Mesendoderm (in vitro differentiated cells): ENCODE measurements at regions not wholly inside any gene's neighbourhood (a gene's known extent, or its start where the extent isn't known, plus 50 kb on each side); places are given as distances from the start of the nearest gene placed in this dataset.

Experiments used
- DNase-seq: peaks from one replicate; pipeline ENCODE4 v3.0.0; 2013
- H2AK5ac ChIP-seq: 2 replicates; pipeline ENCODE4 v1.6.1; 2013; ENCODE audit warnings: low read length, inconsistent platforms
- H2BK120ac ChIP-seq: 2 replicates; pipeline ENCODE4 v1.6.1; 2013; ENCODE audit warnings: low read depth, mild to moderate bottlenecking, low read length, moderate library complexity, mixed read lengths
- H2BK15ac ChIP-seq: replicated peaks from 2 replicates; pipeline ENCODE4 v1.6.1; 2013; ENCODE audit warnings: low read depth, mild to moderate bottlenecking, moderate library complexity
- H2BK5ac ChIP-seq: 2 replicates; pipeline ENCODE4 v1.6.1; 2013; ENCODE audit warnings: low read length, inconsistent platforms
- H3K18ac ChIP-seq: 2 replicates; pipeline ENCODE4 v1.6.1; 2013; ENCODE audit warnings: mild to moderate bottlenecking, low read length, mixed read lengths
- H3K23ac ChIP-seq: one replicate; pipeline ENCODE4 v1.6.1; 2013; ENCODE audit warnings: low read length
- H3K27ac ChIP-seq: 2 replicates; pipeline ENCODE4 v1.5.1; 2013; ENCODE audit warnings: low read depth, mild to moderate bottlenecking, inconsistent platforms, low read length, moderate library complexity
- H3K27me3 ChIP-seq: 2 replicates; pipeline ENCODE4 v1.6.1; 2013; ENCODE audit warnings: low read length, control low read depth, mild to moderate bottlenecking, inconsistent platforms; ENCODE audit not compliant: insufficient read depth, poor library complexity
- H3K36me3 ChIP-seq: 2 replicates; pipeline ENCODE4 v1.6.1; 2013; ENCODE audit warnings: low read length, inconsistent platforms; ENCODE audit not compliant: control insufficient read depth, insufficient read depth
- H3K4ac ChIP-seq: one replicate; pipeline ENCODE4 v1.6.1; 2013; ENCODE audit warnings: low read depth, mild to moderate bottlenecking, low read length, moderate library complexity
- H3K4me1 ChIP-seq: 2 replicates; pipeline ENCODE4 v1.6.1; 2013; ENCODE audit warnings: low read depth, low read length, inconsistent platforms; ENCODE audit not compliant: control insufficient read depth
- H3K4me2 ChIP-seq: 2 replicates; pipeline ENCODE4 v1.6.1; 2013; ENCODE audit warnings: low read length
- H3K4me3 ChIP-seq: 2 replicates; pipeline ENCODE4 v1.5.1; 2013; ENCODE audit warnings: mild to moderate bottlenecking, low read length
- H3K56ac ChIP-seq: one replicate; pipeline ENCODE4 v1.6.1; 2013; ENCODE audit warnings: low read length
- H3K79me1 ChIP-seq: 2 replicates; pipeline ENCODE4 v1.6.1; 2013; ENCODE audit warnings: low read length, inconsistent platforms
- H3K79me2 ChIP-seq: 2 replicates; pipeline ENCODE4 v1.6.1; 2013; ENCODE audit warnings: mild to moderate bottlenecking, low read length; ENCODE audit not compliant: control insufficient read depth, insufficient read depth
- H3K9ac ChIP-seq: 2 replicates; pipeline ENCODE4 v1.6.1; 2013; ENCODE audit warnings: low read length, inconsistent platforms
- H4K5ac ChIP-seq: one replicate; pipeline ENCODE4 v1.6.1; 2013; ENCODE audit warnings: low read length
- H4K8ac ChIP-seq: one replicate; pipeline ENCODE4 v1.6.1; 2013; ENCODE audit warnings: low read depth, mild to moderate bottlenecking, control low read depth, low read length, moderate library complexity
- WGBS: extraction: QIAGEN DNeasy Blood & Tissue Kit; methylation state at CpG from one replicate; pipeline ENCODE4 v1.1.7; 2013; ENCODE audit warnings: low lambda C conversion rate, missing lambda C conversion rate; ENCODE audit not compliant: insufficient coverage; ENCODE audit errors: extremely low coverage; 5-methylcytosine and 5-hydroxymethylcytosine counted together

GRCh38 chr4:44071959-44072955, 376.4 kb downstream of the KCTD8 start:
- no peak overlapping the region for H2BK120ac ChIP-seq
- no peaks in the 10 kb centered on the region for H3K4me1 ChIP-seq
- no peak overlapping the region for H3K4me2 ChIP-seq
- WGBS = no CpG with 5 or more reads among the region's 12 CpGs
- H3K27ac ChIP-seq = no peak overlapping the region
- H3K56ac ChIP-seq = no peak overlapping the region
- DNase-seq = no peak
- H3K27me3 ChIP-seq = no peaks in the 10 kb centered on the region
- H3K36me3 ChIP-seq = no peaks in the 10 kb centered on the region
- no peak overlapping the region for H2BK5ac ChIP-seq
- H3K79me1 ChIP-seq = no peaks in the 10 kb centered on the region
- H3K79me2 ChIP-seq = no peaks in the 10 kb centered on the region
- no peak overlapping the region for H4K8ac ChIP-seq
- no peak overlapping the region for H2AK5ac ChIP-seq
- H3K4me3 ChIP-seq = no peak overlapping the region
- no peak overlapping the region for H3K9ac ChIP-seq
- no peak overlapping the region for H3K23ac ChIP-seq
- no peak overlapping the region for H3K4ac ChIP-seq
- H2BK15ac ChIP-seq = no peak overlapping the region
- H3K18ac ChIP-seq = no peak overlapping the region
- H4K5ac ChIP-seq = no peak overlapping the region

- H3K27me3 ChIP-seq = no peaks in the 10 kb centered on the region
- H2BK5ac ChIP-seq = no peak overlapping the region
- no peak overlapping the region for H2BK15ac ChIP-seq
- no peak for DNase-seq
- no peak overlapping the region for H3K18ac ChIP-seq
- H3K4me2 ChIP-seq = no peak overlapping the region
- H3K27ac ChIP-seq = no peak overlapping the region
- no peak overlapping the region for H2AK5ac ChIP-seq
- H3K4me3 ChIP-seq = no peak overlapping the region
- H3K9ac ChIP-seq = no peak overlapping the region
- H4K5ac ChIP-seq = no peak overlapping the region
- no peaks in the 10 kb centered on the region for H3K4me1 ChIP-seq
- H2BK120ac ChIP-seq = no peak overlapping the region
- no peaks in the 10 kb centered on the region for H3K79me2 ChIP-seq
- no peak overlapping the region for H4K8ac ChIP-seq
- no peaks in the 10 kb centered on the region for H3K36me3 ChIP-seq
- H3K4ac ChIP-seq = no peak overlapping the region
- H3K56ac ChIP-seq = no peak overlapping the region
- no peaks in the 10 kb centered on the region for H3K79me1 ChIP-seq
- no peak overlapping the region for H3K23ac ChIP-seq
Measured at GRCh38 chr4:44086753-44087152, 361.9 kb downstream of the KCTD8 start.

- no peak overlapping the region for H2BK5ac ChIP-seq
- H2BK15ac ChIP-seq = no peak overlapping the region
- no peaks in the 10 kb centered on the region for H3K36me3 ChIP-seq
- no peak overlapping the region for H3K4me2 ChIP-seq
- no peak overlapping the region for H2AK5ac ChIP-seq
- no peak overlapping the region for H3K4ac ChIP-seq
- H3K27me3 ChIP-seq = no peaks in the 10 kb centered on the region
- H2BK120ac ChIP-seq = no peak overlapping the region
- no peak overlapping the region for H3K23ac ChIP-seq
- H3K18ac ChIP-seq = no peak overlapping the region
- no peak overlapping the region for H4K5ac ChIP-seq
- H3K9ac ChIP-seq = no peak overlapping the region
- no peaks in the 10 kb centered on the region for H3K79me2 ChIP-seq
- no peaks in the 10 kb centered on the region for H3K4me1 ChIP-seq
- H3K79me1 ChIP-seq = no peaks in the 10 kb centered on the region
- DNase-seq = no peak
- H3K4me3 ChIP-seq = no peak overlapping the region
- H3K27ac ChIP-seq = no peak overlapping the region
- H3K56ac ChIP-seq = no peak overlapping the region
- H4K8ac ChIP-seq = no peak overlapping the region
Measured at GRCh38 chr4:44093390-44093789, 355.2 kb downstream of the KCTD8 start.

GRCh38 chr4:44098973-44099372, 349.6 kb downstream of the KCTD8 start:
- no peak overlapping the region for H3K4me3 ChIP-seq
- H2BK5ac ChIP-seq = no peak overlapping the region
- H3K9ac ChIP-seq = no peak overlapping the region
- no peak overlapping the region for H4K5ac ChIP-seq
- H3K18ac ChIP-seq = no peak overlapping the region
- H3K36me3 ChIP-seq = no peaks in the 10 kb centered on the region
- H3K4me2 ChIP-seq = no peak overlapping the region
- DNase-seq = no peak
- no peaks in the 10 kb centered on the region for H3K27me3 ChIP-seq
- H3K4me1 ChIP-seq = no peaks in the 10 kb centered on the region
- no peaks in the 10 kb centered on the region for H3K79me1 ChIP-seq
- H2BK120ac ChIP-seq = no peak overlapping the region
- H2AK5ac ChIP-seq = no peak overlapping the region
- H4K8ac ChIP-seq = no peak overlapping the region
- no peak overlapping the region for H3K27ac ChIP-seq
- H3K56ac ChIP-seq = no peak overlapping the region
- no peak overlapping the region for H3K23ac ChIP-seq
- no peaks in the 10 kb centered on the region for H3K79me2 ChIP-seq
- WGBS = no CpG with 5 or more reads among the region's 7 CpGs
- H2BK15ac ChIP-seq = no peak overlapping the region
- no peak overlapping the region for H3K4ac ChIP-seq

GRCh38 chr4:44100456-44100855, 348.2 kb downstream of the KCTD8 start:
- Histone ChIP-seq H3K23ac (no peak overlapping the region), H3K36me3 (no peaks in the 10 kb centered on the region), H3K79me1 (no peaks in the 10 kb centered on the region), H2BK5ac (no peak overlapping the region), H4K8ac (no peak overlapping the region), H3K9ac (no peak overlapping the region), H2BK120ac (no peak overlapping the region), H3K27ac (no peak overlapping the region), H3K4me1 (no peaks in the 10 kb centered on the region), H2BK15ac (no peak overlapping the region), H4K5ac (no peak overlapping the region), H3K4me3 (no peak overlapping the region), H3K4ac (no peak overlapping the region), H3K4me2 (no peak overlapping the region), H2AK5ac (no peak overlapping the region), H3K27me3 (no peaks in the 10 kb centered on the region), H3K56ac (no peak overlapping the region), H3K18ac (no peak overlapping the region), H3K79me2 (no peaks in the 10 kb centered on the region)
- DNase-seq = no peak
- no CpG with 5 or more reads among the region's 6 CpGs for WGBS
